ENCODE measurements at regions not wholly inside any gene's neighbourhood (a gene's known extent, or its start where the extent isn't known, plus 50 kb on each side); places are given as distances from the start of the nearest gene placed in this dataset.

GRCh38 chr7:106715730-106716129 lies 54.8 kb upstream of the CCDC71L start:
- TF ChIP-seq TAF1 (IDR thresholded peaks at IDR 0.05; ENCODE audit: low read depth): no peak
- TF ChIP-seq REST (IDR thresholded peaks at IDR 0.05; ENCODE audit: low read depth): no peak
- no peak for TF ChIP-seq CEBPB (IDR thresholded peaks at IDR 0.05)
- no peak for TF ChIP-seq MAX (IDR thresholded peaks at IDR 0.05)
- TF ChIP-seq EP300 (IDR thresholded peaks at IDR 0.05; ENCODE audit: borderline replicate concordance): no peak
- no peak for TF ChIP-seq RAD21 (IDR thresholded peaks at IDR 0.05; ENCODE audit: low read depth)
- TF ChIP-seq FOXM1 (IDR thresholded peaks at IDR 0.05; ENCODE audit: borderline replicate concordance, low read depth): no peak
- TF ChIP-seq TCF12 (IDR thresholded peaks at IDR 0.05; ENCODE audit: low read depth): no peak
- TF ChIP-seq TEAD4 (IDR thresholded peaks at IDR 0.05): no peak
- TF ChIP-seq CREB1 (IDR thresholded peaks at IDR 0.05; ENCODE audit: low read depth): no peak
- TF ChIP-seq USF1 (IDR thresholded peaks at IDR 0.05): no peak

All from Ishikawa (cell line).